HG03060 (cell line): ENCODE measurements at regions not wholly inside any gene's neighbourhood (a gene's known extent, or its start where the extent isn't known, plus 50 kb on each side); places are given as distances from the start of the nearest gene placed in this dataset.
A peak's percentile ranks its signal among the peaks of the same experiment; 100 is the strongest.
"Not testable (repeated sequence)": the region's sequence is repeated elsewhere in the genome, so short reads cannot be mapped to it uniquely, and the experiment has no call there.

Experiments used
- ATAC-seq: cut with Tn5 transposase; IDR thresholded peaks from one replicate; pipeline ENCODE4 v1.9.1; 2021; ENCODE audit warnings: low read depth, moderate number of reproducible peaks; ENCODE audit not compliant: unreplicated experiment

GRCh38 chr16:85216522-85217375, 104.5 kb upstream of the CIBAR2 start:
- ATAC-seq: no peak

- ATAC-seq: no peak
Measured at GRCh38 chr16:85220125-85220839, 108.0 kb upstream of the CIBAR2 start.

- no peak for ATAC-seq
Measured at GRCh38 chr16:85220964-85221731, 108.9 kb upstream of the CIBAR2 start.

GRCh38 chr16:85221771-85222154, 109.5 kb upstream of the CIBAR2 start:
- no peak for ATAC-seq

- ATAC-seq: no peak
Measured at GRCh38 chr16:85222155-85222863, 110.0 kb upstream of the CIBAR2 start.

GRCh38 chr16:85225257-85225656, 113.0 kb upstream of the CIBAR2 start:
- ATAC-seq: no peak

- no peak for ATAC-seq
Measured at GRCh38 chr16:85225721-85226120, 113.4 kb upstream of the CIBAR2 start.

- peak; percentile 70 for ATAC-seq
Measured at GRCh38 chr16:85227084-85227945, 115.0 kb upstream of the CIBAR2 start.

- ATAC-seq: no peak
Measured at GRCh38 chr16:85227946-85228862, 115.9 kb upstream of the CIBAR2 start.

- ATAC-seq: no peak
Measured at GRCh38 chr16:85228970-85229430, 116.7 kb upstream of the CIBAR2 start.

GRCh38 chr16:85229869-85230462, 117.7 kb upstream of the CIBAR2 start:
- ATAC-seq: no peak

- not testable (repeated sequence) for ATAC-seq
Measured at GRCh38 chr16:85230764-85231383, 118.6 kb upstream of the CIBAR2 start.

GRCh38 chr16:85231959-85232358, 119.7 kb upstream of the CIBAR2 start:
- ATAC-seq: no peak

GRCh38 chr16:85232369-85233142, 120.3 kb upstream of the CIBAR2 start:
- ATAC-seq: no peak

- no peak for ATAC-seq
Measured at GRCh38 chr16:85233516-85233915, 121.2 kb upstream of the CIBAR2 start.

- no peak for ATAC-seq
Measured at GRCh38 chr16:85234310-85235204, 122.3 kb upstream of the CIBAR2 start.
